ENCODE measurements at regions not wholly inside any gene's neighbourhood (a gene's known extent, or its start where the extent isn't known, plus 50 kb on each side); places are given as distances from the start of the nearest gene placed in this dataset.
"Not testable (repeated sequence)": the region's sequence is repeated elsewhere in the genome, so short reads cannot be mapped to it uniquely, and the experiment has no call there.

DNA sequence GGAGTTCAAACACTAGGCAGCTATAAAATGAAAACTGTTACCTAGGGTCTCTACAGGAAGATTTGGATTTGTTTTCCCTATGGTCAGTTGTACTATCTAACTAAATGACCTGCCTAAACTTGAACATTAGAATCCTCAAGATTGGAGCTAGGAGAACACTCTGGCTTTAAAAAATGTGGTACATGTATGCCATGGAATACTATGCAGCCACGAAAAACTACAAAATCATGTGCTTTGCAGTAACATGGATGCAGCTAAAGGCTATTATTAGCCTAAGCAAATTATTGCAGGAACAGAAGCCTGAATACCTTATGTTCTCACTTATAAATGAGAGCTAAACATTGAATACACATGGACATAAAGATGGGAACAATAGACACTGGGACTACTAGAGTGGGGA lies 87.1 kb upstream of the MAGI2 start:
- H3K9me3 Mint-ChIP-seq = no peaks in the 10 kb centered on the region
- H3K27me3 Mint-ChIP-seq (ENCODE audit: low read depth) = no peaks in the 10 kb centered on the region
- no peaks in the 10 kb centered on the region for H3K4me1 Mint-ChIP-seq (ENCODE audit: low read depth)
- ATAC-seq (replicated peaks in 1 of 2) (no peak), DNase-seq (no peak)
- H3K36me3 Mint-ChIP-seq (ENCODE audit: insufficient read depth in 2 of 2) = no peaks in the 10 kb centered on the region
- no peak overlapping the region for H3K4me3 Mint-ChIP-seq
- H3K27ac Mint-ChIP-seq = no peak overlapping the region

DNA sequence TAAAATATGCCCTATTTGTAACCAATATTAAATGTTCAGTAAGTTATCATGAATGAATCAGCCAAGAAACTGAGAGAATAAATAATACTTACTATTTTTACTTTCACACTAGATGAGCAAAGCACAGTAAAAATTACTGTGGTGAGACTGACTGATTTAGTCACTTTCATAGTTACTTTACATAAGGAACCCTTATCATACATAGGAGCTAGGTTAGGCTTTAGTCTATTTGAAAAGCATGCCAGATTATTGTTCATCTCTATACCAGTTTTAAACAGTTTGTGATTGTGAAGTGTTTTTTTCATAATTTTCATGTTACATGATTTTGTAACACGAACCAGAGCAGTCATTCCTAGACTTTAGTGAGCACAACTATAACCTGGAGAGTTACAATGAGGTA lies 80.7 kb upstream of the MAGI2 start:
- H3K27me3 Mint-ChIP-seq (ENCODE audit: low read depth) = no peaks in the 10 kb centered on the region
- DNase-seq (no peak), ATAC-seq (replicated peaks in 1 of 2) (peak; percentile 56 to 69)

DNA sequence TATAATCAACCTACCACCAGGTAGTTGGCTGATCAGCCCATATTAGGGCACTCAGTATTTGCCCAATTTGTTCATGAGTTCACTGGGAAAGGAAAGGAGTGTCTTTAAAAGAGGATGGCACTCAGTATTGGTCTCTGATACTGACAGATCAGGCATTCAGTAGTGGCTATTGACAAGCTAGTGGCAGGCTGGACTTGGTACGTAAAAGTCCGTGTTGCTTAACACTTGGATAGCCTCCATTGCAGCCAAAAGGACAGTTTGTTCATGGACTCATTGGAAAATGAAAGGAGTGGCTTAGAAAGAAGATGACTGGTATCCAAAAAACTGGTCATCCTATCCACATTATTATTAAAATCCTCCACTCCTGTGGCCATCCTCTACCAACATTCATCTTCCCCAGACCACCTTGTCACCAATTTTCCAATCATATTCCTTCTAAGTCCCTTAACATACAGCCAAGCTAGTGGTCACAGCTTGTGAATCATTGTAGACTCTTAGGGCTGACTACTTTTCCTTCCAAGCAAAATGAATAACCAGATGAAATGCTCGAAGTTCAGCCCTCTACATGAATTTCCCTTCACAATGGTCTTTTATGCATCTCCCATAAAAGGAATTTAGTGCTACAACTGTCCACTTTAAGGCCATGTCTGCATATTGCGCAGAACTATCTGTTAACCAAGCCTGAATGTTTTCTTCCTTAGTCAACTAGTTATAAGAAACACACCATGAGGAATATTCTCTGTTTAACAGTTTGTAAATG lies 78.6 kb upstream of the MAGI2 start:
- Mint-ChIP-seq H3K36me3 (ENCODE audit: insufficient read depth in 2 of 2) (peaks cover 0 to 2% of the 10 kb centered on the region in 2 donors), H3K27me3 (ENCODE audit: low read depth) (no peaks in the 10 kb centered on the region), H3K27ac (no peak overlapping the region), H3K4me3 (no peak overlapping the region), H3K4me1 (ENCODE audit: low read depth) (peaks cover 5% of the 10 kb centered on the region), H3K9me3 (peaks cover 1 to 8% of the 10 kb centered on the region in 2 donors)
- no peak for DNase-seq
- ATAC-seq (replicated peaks in 1 of 2) = no peak

More for the DNA sequence above, 80.7 kb upstream of the MAGI2 start:
- no peak overlapping the region for H3K4me3 Mint-ChIP-seq
- H3K36me3 Mint-ChIP-seq (ENCODE audit: insufficient read depth in 2 of 2) = no peaks in the 10 kb centered on the region
- no peak overlapping the region for H3K27ac Mint-ChIP-seq
- peaks cover 5% of the 10 kb centered on the region for H3K4me1 Mint-ChIP-seq (ENCODE audit: low read depth)
- peaks cover 1 to 3% of the 10 kb centered on the region in 2 donors for H3K9me3 Mint-ChIP-seq

DNA sequence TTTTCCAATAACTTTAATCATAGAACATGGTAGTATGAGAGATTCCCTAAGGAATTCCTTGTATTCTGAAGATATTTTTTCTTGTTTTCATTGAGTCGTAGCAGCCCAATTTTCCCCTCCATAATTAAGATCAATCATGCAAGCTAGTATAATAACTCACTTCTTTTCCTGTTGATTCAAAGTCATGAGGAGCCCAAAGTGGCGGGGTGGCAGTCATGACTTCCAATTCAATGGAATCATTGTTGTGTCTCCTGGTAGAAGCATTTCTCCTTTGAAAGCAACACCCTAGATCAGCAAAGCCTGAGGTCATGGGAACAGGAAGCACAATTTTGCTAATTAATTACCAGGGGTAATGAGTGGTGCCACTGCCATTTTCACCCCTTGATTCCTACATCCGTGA lies 77.6 kb upstream of the MAGI2 start:
- ATAC-seq (replicated peaks in 1 of 2) (no peak), DNase-seq (no peak)
- peaks cover 1 to 8% of the 10 kb centered on the region in 2 donors for H3K9me3 Mint-ChIP-seq
- H3K4me3 Mint-ChIP-seq = no peak overlapping the region
- no peaks in the 10 kb centered on the region for H3K27me3 Mint-ChIP-seq (ENCODE audit: low read depth)
- peaks cover 0 to 2% of the 10 kb centered on the region in 2 donors for H3K36me3 Mint-ChIP-seq (ENCODE audit: insufficient read depth in 2 of 2)
- peaks cover 5% of the 10 kb centered on the region for H3K4me1 Mint-ChIP-seq (ENCODE audit: low read depth)
- H3K27ac Mint-ChIP-seq = no peak overlapping the region

DNA sequence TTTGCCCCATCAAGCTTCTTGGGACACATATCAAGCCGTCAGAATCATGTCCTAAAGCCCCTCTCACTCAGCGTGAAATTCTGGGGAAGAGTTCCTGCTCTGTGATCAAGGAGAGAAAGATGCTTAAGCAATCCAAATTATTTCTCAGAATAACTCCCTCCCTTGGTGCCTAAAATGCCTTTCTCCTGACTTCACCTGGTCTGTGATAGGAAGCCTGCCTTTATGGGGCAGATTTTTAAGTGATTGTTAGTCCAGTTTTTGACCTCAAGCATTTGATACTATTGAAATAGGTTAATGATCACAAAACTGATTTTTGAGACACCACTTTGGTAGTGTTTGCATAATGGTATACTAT lies 76.4 kb upstream of the MAGI2 start:
- Mint-ChIP-seq H3K4me1 (ENCODE audit: low read depth) (peaks cover 5% of the 10 kb centered on the region), H3K9me3 (peaks cover 1 to 8% of the 10 kb centered on the region in 2 donors), H3K27ac (no peak overlapping the region), H3K27me3 (ENCODE audit: low read depth) (no peaks in the 10 kb centered on the region), H3K4me3 (no peak overlapping the region), H3K36me3 (ENCODE audit: insufficient read depth in 2 of 2) (peaks cover 0 to 2% of the 10 kb centered on the region in 2 donors)
- DNase-seq (no peak), ATAC-seq (replicated peaks in 1 of 2) (no peak)

DNA sequence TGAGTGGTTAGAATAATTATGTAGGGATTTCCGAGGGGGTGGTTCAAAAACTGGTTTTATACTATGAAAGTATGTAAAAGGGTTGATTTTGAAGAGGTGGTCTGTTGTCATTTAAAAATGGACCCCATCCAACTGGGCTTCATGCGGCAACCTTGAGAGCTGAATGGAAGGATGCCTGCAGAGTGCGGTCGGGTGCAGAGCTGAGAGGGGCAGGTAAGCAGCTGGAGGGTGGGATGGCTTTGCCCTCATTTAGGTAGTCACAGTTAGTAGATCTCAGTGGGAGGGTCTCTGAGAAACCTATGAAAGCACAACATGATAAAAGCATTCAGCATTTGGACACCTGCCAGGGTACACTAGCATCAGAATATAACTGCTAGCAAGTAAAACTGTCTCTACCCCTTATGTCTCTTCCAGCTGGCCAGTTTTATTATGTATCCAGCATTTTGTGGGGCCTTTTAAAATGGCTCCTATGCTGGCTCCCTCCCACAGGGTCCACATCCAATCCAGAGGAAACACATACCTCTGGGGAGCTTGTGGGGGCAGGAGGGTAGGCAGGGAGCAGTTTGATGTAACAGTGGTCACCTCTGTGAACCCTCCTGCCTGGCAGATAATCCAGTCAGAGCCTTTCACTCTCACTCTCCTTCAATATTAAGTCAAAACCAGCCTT lies 75.9 kb upstream of the MAGI2 start:
- Mint-ChIP-seq H3K36me3 (ENCODE audit: insufficient read depth in 2 of 2) (peaks cover 0 to 2% of the 10 kb centered on the region in 2 donors), H3K4me1 (ENCODE audit: low read depth) (peaks cover 4% of the 10 kb centered on the region), H3K27me3 (ENCODE audit: low read depth) (no peaks in the 10 kb centered on the region), H3K9me3 (peaks cover 1 to 6% of the 10 kb centered on the region in 2 donors), H3K27ac (no peak overlapping the region), H3K4me3 (no peak overlapping the region)
- ATAC-seq (replicated peaks in 1 of 2) (no peak), DNase-seq (no peak)

DNA sequence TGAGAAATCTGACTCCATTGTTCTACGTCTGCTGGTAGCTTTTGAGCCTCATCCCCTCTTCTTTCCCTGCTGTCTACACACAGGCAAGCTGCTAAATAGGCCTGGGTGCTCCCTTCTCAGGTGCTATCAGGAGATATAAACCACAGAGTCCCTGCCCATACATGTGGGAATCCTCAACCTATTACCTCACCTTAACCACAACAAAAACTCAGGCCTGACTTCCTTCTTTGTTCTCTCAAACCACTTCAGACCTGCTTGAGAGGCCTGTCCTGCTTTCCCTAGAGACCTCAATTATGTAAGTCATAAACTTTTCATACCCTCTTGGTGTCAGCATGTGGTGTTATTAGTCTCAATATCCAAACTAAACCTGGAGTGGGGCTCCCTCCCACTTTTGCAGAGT lies 75.0 kb upstream of the MAGI2 start:
- no peak overlapping the region for H3K27ac Mint-ChIP-seq
- DNase-seq = no peak
- no peaks in the 10 kb centered on the region for H3K4me1 Mint-ChIP-seq (ENCODE audit: low read depth)
- no peak overlapping the region for H3K4me3 Mint-ChIP-seq
- H3K9me3 Mint-ChIP-seq = peaks cover 1 to 6% of the 10 kb centered on the region in 2 donors
- H3K27me3 Mint-ChIP-seq (ENCODE audit: low read depth) = no peaks in the 10 kb centered on the region
- no peak for ATAC-seq (replicated peaks in 1 of 2)
- H3K36me3 Mint-ChIP-seq (ENCODE audit: insufficient read depth in 2 of 2) = peaks cover 0 to 2% of the 10 kb centered on the region in 2 donors

DNA sequence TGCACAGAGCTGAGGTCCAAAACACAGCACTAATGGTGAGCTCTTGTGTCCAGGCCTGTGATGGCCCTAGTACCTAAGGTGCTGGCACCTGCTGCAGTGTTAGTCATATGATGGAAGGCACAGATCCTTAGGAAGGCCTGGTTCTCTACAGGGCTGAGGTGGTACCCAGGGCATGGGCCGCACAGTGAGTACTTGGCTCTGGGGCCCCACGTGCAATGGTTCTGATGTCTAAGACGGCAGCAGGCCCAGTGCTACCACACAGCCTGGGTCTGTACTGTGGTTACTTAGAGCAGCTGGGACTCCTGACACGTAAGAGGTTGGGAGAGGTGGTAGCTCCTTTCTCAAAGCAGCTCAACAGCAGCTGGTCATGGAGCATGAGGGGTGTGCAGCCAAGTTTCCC lies 70.6 kb upstream of the MAGI2 start:
- no peak overlapping the region for H3K4me3 Mint-ChIP-seq
- H3K27me3 Mint-ChIP-seq (ENCODE audit: low read depth) = no peaks in the 10 kb centered on the region
- H3K9me3 Mint-ChIP-seq = peaks cover 0 to 4% of the 10 kb centered on the region in 2 donors
- H3K4me1 Mint-ChIP-seq (ENCODE audit: low read depth) = no peaks in the 10 kb centered on the region
- ATAC-seq (replicated peaks in 1 of 2) (no peak), DNase-seq (no peak)
- peaks cover 0 to 2% of the 10 kb centered on the region in 2 donors for H3K36me3 Mint-ChIP-seq (ENCODE audit: insufficient read depth in 2 of 2)
- H3K27ac Mint-ChIP-seq = no peak overlapping the region

DNA sequence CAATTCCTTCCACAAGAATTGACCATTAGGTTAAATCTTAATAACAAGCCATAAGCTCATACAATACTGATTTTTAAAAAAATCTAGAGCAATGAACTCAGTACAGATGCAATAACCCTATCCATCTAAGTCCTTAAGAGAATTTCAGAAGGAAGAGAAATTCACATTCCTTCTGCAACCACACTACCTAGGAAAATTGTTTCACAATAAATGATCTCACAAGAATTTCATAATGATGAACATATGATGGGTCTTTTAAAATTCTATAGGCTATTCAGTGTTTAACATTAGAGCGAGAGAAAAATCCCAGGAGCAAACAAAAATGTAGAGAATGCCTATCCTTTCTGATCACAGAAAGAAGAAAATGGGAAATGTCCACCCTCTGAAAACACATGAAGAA lies 70.0 kb upstream of the MAGI2 start:
- Mint-ChIP-seq H3K4me1 (ENCODE audit: low read depth) (no peaks in the 10 kb centered on the region), H3K27me3 (ENCODE audit: low read depth) (no peaks in the 10 kb centered on the region), H3K36me3 (ENCODE audit: insufficient read depth in 2 of 2) (no peaks in the 10 kb centered on the region), H3K27ac (no peak overlapping the region), H3K4me3 (no peak overlapping the region), H3K9me3 (peaks cover 0 to 3% of the 10 kb centered on the region in 2 donors)
- ATAC-seq (replicated peaks in 1 of 2) (no peak), DNase-seq (no peak)

DNA sequence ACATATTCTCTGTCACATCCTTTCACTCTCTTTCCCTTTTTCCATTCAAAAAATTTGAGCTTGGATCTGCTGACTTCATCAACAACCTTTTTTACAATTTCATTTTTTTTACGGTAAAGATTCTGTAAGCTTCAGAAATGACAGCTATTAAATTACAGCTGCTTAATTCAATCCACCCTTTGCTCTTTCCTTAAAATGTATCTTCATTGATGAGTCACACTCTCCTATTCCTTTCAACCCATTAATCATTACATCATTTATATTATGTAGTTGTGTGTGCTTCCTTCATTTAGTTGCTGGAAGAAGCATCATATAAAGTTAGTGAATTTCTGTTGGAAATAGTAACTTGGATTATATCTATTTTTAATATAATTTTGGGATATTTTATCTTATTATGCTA lies 67.1 kb upstream of the MAGI2 start:
- peaks cover 0 to 6% of the 10 kb centered on the region in 2 donors for H3K9me3 Mint-ChIP-seq
- peaks cover 7% of the 10 kb centered on the region for H3K27me3 Mint-ChIP-seq (ENCODE audit: low read depth)
- DNase-seq (no peak), ATAC-seq (replicated peaks in 1 of 2) (no peak)
- H3K4me3 Mint-ChIP-seq = no peak overlapping the region
- no peaks in the 10 kb centered on the region for H3K36me3 Mint-ChIP-seq (ENCODE audit: insufficient read depth in 2 of 2)
- no peaks in the 10 kb centered on the region for H3K4me1 Mint-ChIP-seq (ENCODE audit: low read depth)
- H3K27ac Mint-ChIP-seq = no peak overlapping the region

DNA sequence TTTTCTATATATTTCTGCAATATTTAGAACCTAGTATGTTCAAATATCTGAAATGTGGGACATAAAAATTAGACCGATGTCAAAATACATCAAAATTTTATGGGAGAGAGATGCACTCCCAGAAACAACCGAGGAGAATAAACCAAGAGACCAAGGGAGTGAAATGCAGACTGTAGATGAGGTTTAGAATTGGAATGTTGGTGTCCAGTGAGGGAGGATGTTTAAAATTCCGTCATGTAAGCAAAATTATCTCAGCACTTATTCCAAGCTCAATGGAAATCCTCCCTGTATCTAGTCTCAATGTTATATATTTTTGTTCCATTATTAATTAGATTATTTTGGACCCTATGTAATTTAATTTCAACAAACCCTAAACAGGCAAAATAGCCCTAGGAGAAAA lies 61.9 kb upstream of the MAGI2 start:
- no peak for DNase-seq
- Mint-ChIP-seq H3K36me3 (ENCODE audit: insufficient read depth in 2 of 2) (no peaks in the 10 kb centered on the region), H3K9me3 (peaks cover 0 to 12% of the 10 kb centered on the region in 2 donors), H3K27ac (no peak overlapping the region), H3K4me1 (ENCODE audit: low read depth) (no peaks in the 10 kb centered on the region), H3K27me3 (ENCODE audit: low read depth) (peaks cover 14% of the 10 kb centered on the region), H3K4me3 (no peak overlapping the region)
- ATAC-seq (replicated peaks in 1 of 2) = no peak

DNA sequence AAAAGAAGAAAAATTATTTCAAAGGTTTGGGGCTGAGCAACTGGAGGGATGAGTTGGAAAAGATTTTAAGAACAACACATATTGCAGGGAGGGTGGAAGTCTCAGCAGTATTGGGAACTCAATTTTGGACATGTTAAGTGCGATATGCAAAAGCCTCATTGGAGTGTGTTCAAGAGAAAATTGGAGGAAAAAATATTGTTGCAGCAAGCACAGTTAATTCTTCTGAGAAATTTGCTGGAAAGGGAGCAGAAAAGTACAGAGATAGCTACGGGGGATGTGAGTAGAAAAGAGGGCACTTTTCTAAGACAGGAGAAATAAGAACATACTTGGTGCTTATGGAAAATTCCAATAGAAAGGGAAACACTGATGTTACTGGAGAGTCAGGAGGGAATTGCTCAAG lies 59.8 kb upstream of the MAGI2 start:
- Mint-ChIP-seq H3K27ac (no peak overlapping the region), H3K36me3 (ENCODE audit: insufficient read depth in 2 of 2) (no peaks in the 10 kb centered on the region), H3K27me3 (ENCODE audit: low read depth) (peaks cover 14% of the 10 kb centered on the region), H3K4me1 (ENCODE audit: low read depth) (no peaks in the 10 kb centered on the region), H3K4me3 (no peak overlapping the region), H3K9me3 (peaks cover 0 to 12% of the 10 kb centered on the region in 2 donors)
- ATAC-seq (replicated peaks in 1 of 2) (no peak), DNase-seq (no peak)

DNA sequence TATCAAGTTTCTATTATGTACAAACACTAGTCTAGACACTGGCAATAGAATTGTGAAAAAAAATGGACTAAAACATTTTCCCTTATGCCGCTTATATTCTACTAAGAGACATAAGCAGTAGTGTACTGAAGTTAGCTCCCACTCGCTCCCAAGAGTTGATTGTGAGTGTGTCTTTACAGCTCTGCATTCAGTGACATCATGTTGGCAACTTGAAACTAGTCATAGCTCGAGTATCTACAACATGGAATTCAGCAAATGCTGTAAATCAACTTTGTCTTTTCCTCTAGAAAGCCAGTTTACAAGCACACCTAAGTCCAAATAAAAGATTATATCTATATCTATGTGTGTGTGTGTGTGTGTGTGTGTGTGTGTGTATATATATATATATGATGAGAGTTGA lies 58.8 kb upstream of the MAGI2 start:
- Mint-ChIP-seq H3K4me1 (ENCODE audit: low read depth) (no peaks in the 10 kb centered on the region), H3K9me3 (peaks cover 0 to 12% of the 10 kb centered on the region in 2 donors), H3K27me3 (ENCODE audit: low read depth) (peaks cover 14% of the 10 kb centered on the region), H3K27ac (no peak overlapping the region), H3K36me3 (ENCODE audit: insufficient read depth in 2 of 2) (no peaks in the 10 kb centered on the region), H3K4me3 (no peak overlapping the region)
- ATAC-seq (replicated peaks in 1 of 2) (no peak), DNase-seq (no peak)

DNA sequence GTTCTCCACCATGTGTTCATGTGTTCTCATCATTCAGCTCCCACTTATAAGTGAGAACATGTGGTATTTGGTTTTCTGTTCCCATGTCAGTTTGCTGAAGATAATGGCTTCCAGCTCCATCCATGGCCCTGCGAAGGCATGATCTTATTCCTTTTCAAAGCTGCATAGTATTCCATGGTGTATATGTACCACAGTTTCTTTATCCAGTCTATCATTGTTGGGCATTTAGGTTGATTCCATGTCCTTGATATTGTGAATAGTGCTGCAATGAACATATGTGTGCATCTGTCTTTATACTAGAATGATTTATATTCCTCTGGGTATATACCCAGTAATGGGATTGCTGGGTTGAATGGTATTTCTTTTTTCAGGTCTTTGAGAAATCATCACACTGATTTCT lies 57.6 kb upstream of the MAGI2 start:
- not testable (repeated sequence) for DNase-seq; H3K27ac Mint-ChIP-seq; ATAC-seq (replicated peaks in 1 of 2); H3K4me3 Mint-ChIP-seq; H3K9me3 Mint-ChIP-seq; H3K4me1 Mint-ChIP-seq (ENCODE audit: low read depth); H3K36me3 Mint-ChIP-seq (ENCODE audit: insufficient read depth in 2 of 2)
- H3K27me3 Mint-ChIP-seq (ENCODE audit: low read depth) = peaks cover 11% of the 10 kb centered on the region

All from activated T-cell treated with anti-CD3 and anti-CD28 coated beads, Interleukin-2, amount 50 U/mL, for 72 hours (primary cell).